OCI-LY3 (cell line): ENCODE measurements at regions not wholly inside any gene's neighbourhood (a gene's known extent, or its start where the extent isn't known, plus 50 kb on each side); places are given as distances from the start of the nearest gene placed in this dataset.

Experiments used
- H2AFZ ChIP-seq: fragments of 200-600, 300-600 bp; shearing (Covaris generic); 2 replicates; pipeline ENCODE4 v1.6.0; 2014; ENCODE audit warnings: antibody characterized with exemption, low read depth, low read length
- H3K27ac ChIP-seq: fragments of 200-600, 300-600 bp; sonication (generic); 2 replicates; pipeline ENCODE4 v1.5.1; 2014; ENCODE audit warnings: mild to moderate bottlenecking, low read length, moderate library complexity, mixed read lengths
- H3K27me3 ChIP-seq: fragments of 200-600, 300-600 bp; sonication (generic); 2 replicates; pipeline ENCODE4 v1.6.1; 2014; ENCODE audit warnings: low read depth, low read length, mixed read lengths
- H3K36me3 ChIP-seq: fragments of 200-600, 300-600 bp; sonication (generic); replicated peaks from 2 replicates; pipeline ENCODE3; 2014; ENCODE audit warnings: low read depth, low read length, mixed read lengths
- H3K4me1 ChIP-seq: fragments of 300-600, 200-600 bp; sonication (generic); 2 replicates; pipeline ENCODE4 v1.6.1; 2014; ENCODE audit warnings: low read length, mixed read lengths
- H3K4me2 ChIP-seq: fragments of 200-600, 300-600 bp; sonication (generic); 2 replicates; pipeline ENCODE4 v1.6.1; 2014; ENCODE audit warnings: low read length, mixed read lengths
- H3K4me3 ChIP-seq: fragments of 300-600, 200-600 bp; sonication (generic); 2 replicates; pipeline ENCODE4 v1.5.1; 2014; ENCODE audit warnings: antibody characterized with exemption, mild to moderate bottlenecking, low read length, moderate library complexity
- H3K79me2 ChIP-seq: fragments of 300-600, 200-600 bp; shearing (Covaris generic); 2 replicates; pipeline ENCODE4 v1.6.1; 2014; ENCODE audit warnings: mild to moderate bottlenecking, low read length, mixed read lengths
- H3K9ac ChIP-seq: fragments of 300-600, 200-600 bp; shearing (Covaris generic); 2 replicates; pipeline ENCODE4 v1.6.0; 2014; ENCODE audit warnings: mild to moderate bottlenecking, low read length, moderate library complexity
- H3K9me3 ChIP-seq: fragments of 200-600, 300-600 bp; shearing (Covaris generic); 2 replicates; pipeline ENCODE4 v1.6.1; 2014; ENCODE audit warnings: low read length, mixed read lengths; ENCODE audit not compliant: insufficient read depth
- H4K20me1 ChIP-seq: fragments of 200-600, 300-600 bp; sonication (generic); 2 replicates; pipeline ENCODE4 v1.6.1; 2016; ENCODE audit warnings: low read length, mixed read lengths; ENCODE audit not compliant: insufficient read depth
- EZH2phosphoT487 ChIP-seq: fragments of 200-600 bp; shearing (Covaris generic); IDR thresholded peaks from 2 replicates; pipeline ENCODE4 v1.6.1; 2018; ENCODE audit warnings: antibody characterized with exemption, mixed run types, low read depth
- TF ChIP-seq, protein P1 (sequence below): fragments of 200-600, 300-600 bp; sonication (generic); IDR thresholded peaks from 2 replicates; pipeline ENCODE4 v1.5.1; 2014; ENCODE audit warnings: antibody characterized with exemption, low read length, low read depth

- Histone ChIP-seq H3K4me3 (no peak overlapping the region), H4K20me1 (no peaks in the 10 kb centered on the region), H3K36me3 (no peaks in the 10 kb centered on the region), H3K4me1 (peaks cover 5% of the 10 kb centered on the region; the same call in 1 of the 2 replicates), H3K27me3 (no peaks in the 10 kb centered on the region), H2AFZ (no peak overlapping the region), H3K9me3 (peaks cover 4% of the 10 kb centered on the region; the same call in 1 of the 2 replicates), H3K9ac (no peak overlapping the region), H3K79me2 (no peaks in the 10 kb centered on the region), H3K4me2 (no peak overlapping the region), H3K27ac (no peak overlapping the region)
- no peak for TF ChIP-seq EZH2phosphoT487
- TF ChIP-seq, protein P1, sequence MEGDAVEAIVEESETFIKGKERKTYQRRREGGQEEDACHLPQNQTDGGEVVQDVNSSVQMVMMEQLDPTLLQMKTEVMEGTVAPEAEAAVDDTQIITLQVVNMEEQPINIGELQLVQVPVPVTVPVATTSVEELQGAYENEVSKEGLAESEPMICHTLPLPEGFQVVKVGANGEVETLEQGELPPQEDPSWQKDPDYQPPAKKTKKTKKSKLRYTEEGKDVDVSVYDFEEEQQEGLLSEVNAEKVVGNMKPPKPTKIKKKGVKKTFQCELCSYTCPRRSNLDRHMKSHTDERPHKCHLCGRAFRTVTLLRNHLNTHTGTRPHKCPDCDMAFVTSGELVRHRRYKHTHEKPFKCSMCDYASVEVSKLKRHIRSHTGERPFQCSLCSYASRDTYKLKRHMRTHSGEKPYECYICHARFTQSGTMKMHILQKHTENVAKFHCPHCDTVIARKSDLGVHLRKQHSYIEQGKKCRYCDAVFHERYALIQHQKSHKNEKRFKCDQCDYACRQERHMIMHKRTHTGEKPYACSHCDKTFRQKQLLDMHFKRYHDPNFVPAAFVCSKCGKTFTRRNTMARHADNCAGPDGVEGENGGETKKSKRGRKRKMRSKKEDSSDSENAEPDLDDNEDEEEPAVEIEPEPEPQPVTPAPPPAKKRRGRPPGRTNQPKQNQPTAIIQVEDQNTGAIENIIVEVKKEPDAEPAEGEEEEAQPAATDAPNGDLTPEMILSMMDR, result no peak
Measured at GRCh38 chr12:28925719-28926376, 223.2 kb upstream of the FAR2 start.

DNA sequence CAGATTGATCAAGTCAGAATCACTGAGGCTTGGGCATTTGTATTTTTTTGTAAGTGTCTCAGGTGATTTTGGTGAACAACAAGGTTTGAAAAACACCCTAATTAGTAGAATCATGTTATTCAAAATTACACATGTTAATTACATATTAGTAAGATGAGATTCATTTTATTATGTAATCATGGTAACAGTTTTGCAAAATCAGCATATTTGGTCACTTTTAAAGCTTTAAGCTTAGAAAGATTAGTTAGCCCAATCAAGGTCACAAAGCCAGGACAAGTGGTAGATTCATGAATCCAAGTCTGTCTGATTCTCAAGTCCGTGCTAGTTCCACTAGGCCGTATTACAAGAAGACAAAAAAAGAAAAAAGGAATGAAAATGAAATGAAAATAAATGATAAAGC is 218.4 kb upstream of the FAR2 start:
- Histone ChIP-seq H3K27me3 (no peaks in the 10 kb centered on the region), H4K20me1 (no peaks in the 10 kb centered on the region), H3K4me1 (peaks cover 7% of the 10 kb centered on the region), H3K4me3 (no peak overlapping the region), H3K36me3 (no peaks in the 10 kb centered on the region), H3K4me2 (no peak overlapping the region), H3K79me2 (no peaks in the 10 kb centered on the region), H3K27ac (no peak overlapping the region), H2AFZ (no peak overlapping the region), H3K9me3 (no peaks in the 10 kb centered on the region), H3K9ac (no peak overlapping the region)
- TF ChIP-seq EZH2phosphoT487, result no peak
- TF ChIP-seq, protein P1, result no peak

DNA sequence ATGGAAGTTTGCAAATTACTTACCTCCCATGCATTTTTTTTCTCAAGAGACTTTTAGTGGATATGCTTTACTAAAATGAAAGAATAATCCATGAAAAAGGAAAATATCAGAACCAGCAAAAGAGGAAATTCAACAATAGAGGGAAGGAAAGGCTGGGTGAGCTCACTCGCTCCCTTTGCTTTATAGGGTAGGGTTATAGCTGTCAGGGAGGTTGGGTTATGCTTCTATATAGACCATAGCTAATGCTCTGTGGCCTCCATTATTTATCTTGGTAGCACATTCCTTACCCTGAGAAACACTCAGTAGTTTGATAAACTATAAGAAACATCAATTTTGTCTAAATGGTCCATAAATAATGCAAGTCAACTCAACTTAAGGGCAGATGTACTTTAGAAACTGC is 215.9 kb upstream of the FAR2 start:
- H3K36me3 ChIP-seq, result no peaks in the 10 kb centered on the region
- H3K9ac ChIP-seq, result no peak overlapping the region
- peaks cover 9% of the 10 kb centered on the region for H3K4me1 ChIP-seq
- no peak overlapping the region for H3K4me2 ChIP-seq
- TF ChIP-seq, protein P1, result no peak
- TF ChIP-seq EZH2phosphoT487, result no peak
- H3K79me2 ChIP-seq, result no peaks in the 10 kb centered on the region
- no peaks in the 10 kb centered on the region for H3K27me3 ChIP-seq
- H3K4me3 ChIP-seq, result no peak overlapping the region
- no peak overlapping the region for H3K27ac ChIP-seq
- no peak overlapping the region for H2AFZ ChIP-seq
- H4K20me1 ChIP-seq, result no peaks in the 10 kb centered on the region
- no peaks in the 10 kb centered on the region for H3K9me3 ChIP-seq

DNA sequence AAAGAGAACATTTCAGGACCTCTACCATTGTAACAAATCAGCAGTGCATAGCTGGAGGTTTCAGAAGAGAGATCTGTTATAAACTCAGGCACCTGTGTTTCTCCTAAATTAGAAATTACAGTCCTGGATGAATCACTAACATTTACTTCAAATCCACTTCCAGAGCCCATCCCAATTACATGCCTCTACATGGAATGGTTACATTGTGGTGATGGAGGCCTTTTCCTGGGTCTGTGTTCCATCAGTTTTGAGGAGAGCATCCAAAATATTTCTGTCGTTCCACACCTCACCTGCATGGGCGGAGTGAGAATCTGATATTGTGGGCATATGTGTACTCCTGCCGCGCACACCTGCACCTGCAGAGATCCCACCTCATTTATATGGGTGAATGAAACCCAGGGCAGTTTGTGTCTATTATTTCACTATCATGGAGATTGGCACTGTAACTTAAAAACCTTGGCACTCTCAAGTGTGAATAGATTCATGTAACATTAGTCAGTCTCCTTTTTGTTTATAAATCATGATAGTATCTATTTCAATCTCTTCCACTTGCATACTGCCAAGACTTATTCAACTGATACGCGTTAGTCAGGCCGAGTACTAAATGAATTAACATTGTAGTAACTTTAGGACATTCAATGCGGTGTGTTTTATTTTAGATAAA is 215.1 kb upstream of the FAR2 start:
- H3K4me2 ChIP-seq, result no peak overlapping the region
- peaks cover 9% of the 10 kb centered on the region for H3K4me1 ChIP-seq
- H3K27ac ChIP-seq, result no peak overlapping the region
- no peak overlapping the region for H3K4me3 ChIP-seq
- no peaks in the 10 kb centered on the region for H3K27me3 ChIP-seq
- H3K9ac ChIP-seq, result no peak overlapping the region
- H3K9me3 ChIP-seq, result no peaks in the 10 kb centered on the region
- H3K79me2 ChIP-seq, result no peaks in the 10 kb centered on the region
- H4K20me1 ChIP-seq, result no peaks in the 10 kb centered on the region
- TF ChIP-seq, protein P1, result no peak
- TF ChIP-seq EZH2phosphoT487, result no peak
- no peaks in the 10 kb centered on the region for H3K36me3 ChIP-seq
- no peak overlapping the region for H2AFZ ChIP-seq
